Fibroblast of lung (primary cell): ENCODE measurements at regions not wholly inside any gene's neighbourhood (a gene's known extent, or its start where the extent isn't known, plus 50 kb on each side); places are given as distances from the start of the nearest gene placed in this dataset.

Experiments
- EZH2 ChIP-seq: IDR thresholded peaks from 2 replicates; pipeline ENCODE4 v1.5.1; 2012; ENCODE audit warnings: low read length, control low read depth, mild to moderate bottlenecking; ENCODE audit errors: missing control alignments
- TF ChIP-seq, protein P1 (sequence below), 2 donors: IDR thresholded peaks in 1 of 2; conservative IDR thresholded peaks in 1 of 2; 1 replicate in 1 of 2; 2 replicates in 1 of 2; pipeline ENCODE4 v1.5.1; 2011 to 2012; ENCODE audit warnings: low read length in 2 of 2, control low read depth in 1 of 2, inconsistent platforms in 1 of 2, low read depth in 1 of 2, mild to moderate bottlenecking in 1 of 2

DNA sequence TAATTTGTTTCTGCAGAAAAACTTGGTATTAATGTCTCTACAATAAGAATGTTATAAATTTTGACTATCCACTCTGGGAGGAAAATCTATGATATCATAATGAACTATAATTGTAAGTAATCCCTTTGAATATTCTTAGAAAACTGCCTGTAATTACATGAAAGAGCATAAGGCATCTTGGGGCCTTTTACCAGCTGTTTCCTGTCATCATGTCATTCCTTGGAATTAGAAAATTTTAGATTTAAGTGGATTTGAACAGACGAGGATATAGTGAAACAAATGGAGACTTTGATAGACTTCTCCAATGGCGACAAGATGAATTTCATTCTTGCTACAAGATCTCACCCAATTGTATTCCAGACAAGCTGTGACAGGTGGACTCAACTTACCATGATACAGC lies 423.4 kb upstream of the FLRT2 start:
- TF ChIP-seq, protein P1, sequence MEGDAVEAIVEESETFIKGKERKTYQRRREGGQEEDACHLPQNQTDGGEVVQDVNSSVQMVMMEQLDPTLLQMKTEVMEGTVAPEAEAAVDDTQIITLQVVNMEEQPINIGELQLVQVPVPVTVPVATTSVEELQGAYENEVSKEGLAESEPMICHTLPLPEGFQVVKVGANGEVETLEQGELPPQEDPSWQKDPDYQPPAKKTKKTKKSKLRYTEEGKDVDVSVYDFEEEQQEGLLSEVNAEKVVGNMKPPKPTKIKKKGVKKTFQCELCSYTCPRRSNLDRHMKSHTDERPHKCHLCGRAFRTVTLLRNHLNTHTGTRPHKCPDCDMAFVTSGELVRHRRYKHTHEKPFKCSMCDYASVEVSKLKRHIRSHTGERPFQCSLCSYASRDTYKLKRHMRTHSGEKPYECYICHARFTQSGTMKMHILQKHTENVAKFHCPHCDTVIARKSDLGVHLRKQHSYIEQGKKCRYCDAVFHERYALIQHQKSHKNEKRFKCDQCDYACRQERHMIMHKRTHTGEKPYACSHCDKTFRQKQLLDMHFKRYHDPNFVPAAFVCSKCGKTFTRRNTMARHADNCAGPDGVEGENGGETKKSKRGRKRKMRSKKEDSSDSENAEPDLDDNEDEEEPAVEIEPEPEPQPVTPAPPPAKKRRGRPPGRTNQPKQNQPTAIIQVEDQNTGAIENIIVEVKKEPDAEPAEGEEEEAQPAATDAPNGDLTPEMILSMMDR (conservative IDR thresholded peaks at IDR 0.05 in 1 of 2, IDR thresholded peaks at IDR 0.05 in 1 of 2; ENCODE audit: low read depth in 1 of 2, low read length in 2 of 2), result no peak
- no peak for TF ChIP-seq EZH2
